Stimulated activated CD8-positive, alpha-beta memory T cell treated with anti-CD3 and anti-CD28 coated beads, Interleukin-7, amount 100 ng/mL, for 48 hours (primary cell): ENCODE measurements at regions not wholly inside any gene's neighbourhood (a gene's known extent, or its start where the extent isn't known, plus 50 kb on each side); places are given as distances from the start of the nearest gene placed in this dataset.
"Not testable (repeated sequence)": the region's sequence is repeated elsewhere in the genome, so short reads cannot be mapped to it uniquely, and the experiment has no call there.

Source experiments
- DNase-seq, 2 donors: peaks; one replicate each; pipeline ENCODE4 v3.0.0-alpha.2; 2020; ENCODE audit warnings: low read depth in 1 of 2; ENCODE audit errors: extremely low read depth in 1 of 2

GRCh38 chr3:104281713-104282112 lies 1085.0 kb upstream of the ALCAM start:
- DNase-seq, result no peak

GRCh38 chr3:104286645-104287044 lies 1080.1 kb upstream of the ALCAM start:
- no peak for DNase-seq

- DNase-seq, result no peak
Measured at GRCh38 chr3:104291437-104291851, 1075.3 kb upstream of the ALCAM start.

- no peak for DNase-seq
Measured at GRCh38 chr3:104291878-104292277, 1074.8 kb upstream of the ALCAM start.

GRCh38 chr3:104297617-104298016 lies 1069.1 kb upstream of the ALCAM start:
- no peak for DNase-seq

GRCh38 chr3:104298662-104299061 lies 1068.0 kb upstream of the ALCAM start:
- no peak for DNase-seq

GRCh38 chr3:104316118-104316517 lies 1050.6 kb upstream of the ALCAM start:
- no peak for DNase-seq

GRCh38 chr3:104323226-104323625 lies 1043.5 kb upstream of the ALCAM start:
- no peak for DNase-seq

GRCh38 chr3:104347291-104347690 lies 1019.4 kb upstream of the ALCAM start:
- DNase-seq, result no peak

- DNase-seq, result no peak
Measured at GRCh38 chr3:104349836-104350235, 1016.9 kb upstream of the ALCAM start.

- DNase-seq, result no peak
Measured at GRCh38 chr3:104353951-104354350, 1012.8 kb upstream of the ALCAM start.

GRCh38 chr3:104359546-104359945 lies 1007.2 kb upstream of the ALCAM start:
- no peak for DNase-seq

GRCh38 chr3:104360038-104360437 lies 1006.7 kb upstream of the ALCAM start:
- DNase-seq, result no peak

- not testable (repeated sequence) for DNase-seq
Measured at GRCh38 chr3:104361748-104362147, 1005.0 kb upstream of the ALCAM start.

GRCh38 chr3:104362319-104362718 lies 1004.4 kb upstream of the ALCAM start:
- DNase-seq, result no peak

- DNase-seq, result no peak
Measured at GRCh38 chr3:104367000-104367399, 999.7 kb upstream of the ALCAM start.

- no peak for DNase-seq
Measured at GRCh38 chr3:104368760-104369159, 997.9 kb upstream of the ALCAM start.

- DNase-seq, result no peak
Measured at GRCh38 chr3:104385421-104385820, 981.3 kb upstream of the ALCAM start.

- DNase-seq, result no peak
Measured at GRCh38 chr3:104388619-104389018, 978.1 kb upstream of the ALCAM start.

- no peak for DNase-seq
Measured at GRCh38 chr3:104392327-104392726, 974.4 kb upstream of the ALCAM start.

GRCh38 chr3:104396974-104397669 lies 969.6 kb upstream of the ALCAM start:
- no peak for DNase-seq

GRCh38 chr3:104397713-104398112 lies 969.0 kb upstream of the ALCAM start:
- no peak for DNase-seq

- DNase-seq, result no peak
Measured at GRCh38 chr3:104402902-104403301, 963.8 kb upstream of the ALCAM start.
